Body of pancreas (tissue), 4 donors: ENCODE measurements at regions not wholly inside any gene's neighbourhood (a gene's known extent, or its start where the extent isn't known, plus 50 kb on each side); places are given as distances from the start of the nearest gene placed in this dataset.

ENCODE experiments used
- POLR2A ChIP-seq, 3 donors: fragments of 450-650 bp; IDR thresholded peaks; one replicate each; pipeline ENCODE4 v1.6.1; 2016; ENCODE audit warnings: antibody characterized with exemption in 3 of 3, mild to moderate bottlenecking in 2 of 3
- TF ChIP-seq, protein P1 (sequence below), 7 experiments: fragments of 450-650 bp in 4 of 7; fragments of 200-600 bp in 3 of 7; sonication (generic) in 3 of 7; IDR thresholded peaks; one replicate each; pipeline ENCODE4 v1.5.1; 2016 to 2019; ENCODE audit warnings: antibody characterized with exemption in 7 of 7

DNA sequence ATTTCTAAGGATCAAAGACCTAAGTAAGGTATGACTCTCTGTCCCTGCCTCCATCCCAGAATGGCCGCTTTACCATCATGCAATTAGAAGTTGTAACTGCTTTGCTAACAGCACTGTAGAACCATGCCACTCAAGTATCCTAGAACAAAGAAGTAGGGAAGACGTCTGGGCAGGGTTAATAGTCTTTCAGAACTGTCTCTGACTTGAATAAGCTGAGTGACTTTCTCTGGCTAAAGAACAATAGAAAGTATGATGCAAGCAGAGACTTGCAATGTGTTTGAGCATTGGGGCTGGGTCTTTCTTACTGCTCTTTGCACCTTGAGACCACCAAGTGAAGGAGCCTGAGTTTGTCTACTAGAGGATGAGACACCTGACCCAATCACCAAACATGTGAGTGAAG is 279.6 kb upstream of the JAG1 start:
- TF ChIP-seq, protein P1, sequence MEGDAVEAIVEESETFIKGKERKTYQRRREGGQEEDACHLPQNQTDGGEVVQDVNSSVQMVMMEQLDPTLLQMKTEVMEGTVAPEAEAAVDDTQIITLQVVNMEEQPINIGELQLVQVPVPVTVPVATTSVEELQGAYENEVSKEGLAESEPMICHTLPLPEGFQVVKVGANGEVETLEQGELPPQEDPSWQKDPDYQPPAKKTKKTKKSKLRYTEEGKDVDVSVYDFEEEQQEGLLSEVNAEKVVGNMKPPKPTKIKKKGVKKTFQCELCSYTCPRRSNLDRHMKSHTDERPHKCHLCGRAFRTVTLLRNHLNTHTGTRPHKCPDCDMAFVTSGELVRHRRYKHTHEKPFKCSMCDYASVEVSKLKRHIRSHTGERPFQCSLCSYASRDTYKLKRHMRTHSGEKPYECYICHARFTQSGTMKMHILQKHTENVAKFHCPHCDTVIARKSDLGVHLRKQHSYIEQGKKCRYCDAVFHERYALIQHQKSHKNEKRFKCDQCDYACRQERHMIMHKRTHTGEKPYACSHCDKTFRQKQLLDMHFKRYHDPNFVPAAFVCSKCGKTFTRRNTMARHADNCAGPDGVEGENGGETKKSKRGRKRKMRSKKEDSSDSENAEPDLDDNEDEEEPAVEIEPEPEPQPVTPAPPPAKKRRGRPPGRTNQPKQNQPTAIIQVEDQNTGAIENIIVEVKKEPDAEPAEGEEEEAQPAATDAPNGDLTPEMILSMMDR (IDR thresholded peaks at IDR 0.05): no peak
- TF ChIP-seq POLR2A (IDR thresholded peaks at IDR 0.05): no peak
